Hepatocyte (in vitro differentiated cells): ENCODE measurements at regions not wholly inside any gene's neighbourhood (a gene's known extent, or its start where the extent isn't known, plus 50 kb on each side); places are given as distances from the start of the nearest gene placed in this dataset.

Experiments used
- DNase-seq: peaks from one replicate; pipeline ENCODE4 v3.0.0-alpha.2; 2016; ENCODE audit warnings: low spot score
- H2AFZ ChIP-seq: fragments of 200-600 bp; sonication (generic); 2 replicates; pipeline ENCODE4 v1.6.0; 2016; ENCODE audit warnings: antibody characterized with exemption, mild to moderate bottlenecking
- H3K27ac ChIP-seq: fragments of 200-600 bp; sonication (generic); 2 replicates; pipeline ENCODE4 v1.5.1; 2016; ENCODE audit warnings: mild to moderate bottlenecking
- H3K27me3 ChIP-seq: fragments of 200-600 bp; sonication (generic); 2 replicates; pipeline ENCODE4 v1.6.1; 2016
- H3K36me3 ChIP-seq: fragments of 200-600 bp; sonication (generic); replicated peaks from 2 replicates; pipeline ENCODE4 v1.5.1; 2016; ENCODE audit warnings: low read depth; ENCODE audit not compliant: insufficient read depth
- H3K4me1 ChIP-seq: fragments of 200-600 bp; sonication (generic); 2 replicates; pipeline ENCODE4 v1.5.1; 2016; ENCODE audit warnings: mild to moderate bottlenecking, moderate library complexity; ENCODE audit not compliant: insufficient read depth
- H3K4me2 ChIP-seq: fragments of 200-600 bp; sonication (generic); 2 replicates; pipeline ENCODE4 v1.6.0; 2016
- H3K4me3 ChIP-seq: fragments of 200-600 bp; sonication (generic); 2 replicates; pipeline ENCODE4 v1.5.1; 2016; ENCODE audit warnings: mild to moderate bottlenecking
- H3K79me2 ChIP-seq: fragments of 200-600 bp; sonication (generic); 2 replicates; pipeline ENCODE4 v1.6.0; 2017; ENCODE audit warnings: mild to moderate bottlenecking
- H3K9me2 ChIP-seq: fragments of 200-600 bp; sonication (generic); replicated peaks from 2 replicates; pipeline ENCODE4 v1.6.0; 2017; ENCODE audit warnings: mild to moderate bottlenecking; ENCODE audit not compliant: insufficient read depth
- H3K9me3 ChIP-seq: fragments of 200-600 bp; sonication (generic); 2 replicates; pipeline ENCODE4 v1.5.1; 2016; ENCODE audit warnings: low read depth, mild to moderate bottlenecking
- H4K20me1 ChIP-seq: fragments of 200-600 bp; sonication (generic); 2 replicates; pipeline ENCODE4 v1.6.0; 2016; ENCODE audit warnings: mild to moderate bottlenecking; ENCODE audit not compliant: insufficient read depth, poor library complexity, severe bottlenecking
- CTCF ChIP-seq: fragments of 200-600 bp; sonication (generic); IDR thresholded peaks from 2 replicates; pipeline ENCODE4 v1.5.1; 2016; ENCODE audit warnings: antibody characterized with exemption, mild to moderate bottlenecking; ENCODE audit not compliant: poor library complexity
- EZH2 ChIP-seq: fragments of 200-600 bp; sonication (generic); IDR thresholded peaks from 2 replicates; pipeline ENCODE4 v1.6.1; 2016; ENCODE audit warnings: antibody characterized with exemption, mild to moderate bottlenecking, borderline replicate concordance
- EZH2phosphoT487 ChIP-seq: fragments of 200-600 bp; sonication (generic); IDR thresholded peaks from one replicate; pipeline ENCODE4 v1.6.1; 2018; ENCODE audit warnings: antibody characterized with exemption, mild to moderate bottlenecking, low read depth, moderate library complexity; ENCODE audit not compliant: unreplicated experiment, severe bottlenecking
- WGBS: methylation state at CpG from one replicate; pipeline ENCODE4 v1.1.6; 2016; ENCODE audit warnings: low lambda C conversion rate; ENCODE audit errors: missing lambda C conversion rate; 5-methylcytosine and 5-hydroxymethylcytosine counted together

GRCh38 chr12:82132390-82132789 is 225.8 kb downstream of the CCDC59 start:
- Histone ChIP-seq H3K4me2 (no peak overlapping the region), H2AFZ (no peak overlapping the region), H3K4me3 (no peak overlapping the region), H3K9me3 (no peaks in the 10 kb centered on the region), H4K20me1 (no peaks in the 10 kb centered on the region), H3K36me3 (no peaks in the 10 kb centered on the region), H3K27me3 (no peaks in the 10 kb centered on the region), H3K9me2 (no peaks in the 10 kb centered on the region), H3K4me1 (no peaks in the 10 kb centered on the region), H3K27ac (no peak overlapping the region), H3K79me2 (no peaks in the 10 kb centered on the region)
- TF ChIP-seq EZH2phosphoT487 (no peak), CTCF (no peak), EZH2 (no peak)
- no peak for DNase-seq
- 87% methylated on average over 3 of the region's 3 CpGs for WGBS

GRCh38 chr12:82130762-82131161 is 227.4 kb downstream of the CCDC59 start:
- H3K27me3 ChIP-seq, result no peaks in the 10 kb centered on the region
- no peaks in the 10 kb centered on the region for H3K9me2 ChIP-seq
- TF ChIP-seq EZH2phosphoT487 (no peak), EZH2 (no peak), CTCF (no peak)
- H4K20me1 ChIP-seq, result no peaks in the 10 kb centered on the region
- H3K79me2 ChIP-seq, result no peaks in the 10 kb centered on the region
- H3K36me3 ChIP-seq, result no peaks in the 10 kb centered on the region
- no peaks in the 10 kb centered on the region for H3K9me3 ChIP-seq
- no peak for DNase-seq
- no peak overlapping the region for H3K27ac ChIP-seq
- no peak overlapping the region for H2AFZ ChIP-seq
- H3K4me2 ChIP-seq, result no peak overlapping the region
- H3K4me1 ChIP-seq, result no peaks in the 10 kb centered on the region
- no peak overlapping the region for H3K4me3 ChIP-seq

GRCh38 chr12:82124711-82125380 is 233.3 kb downstream of the CCDC59 start:
- peak; percentile 25 for DNase-seq
- TF ChIP-seq CTCF (no peak), EZH2 (no peak), EZH2phosphoT487 (no peak)

GRCh38 chr12:82121545-82121944 is 236.6 kb downstream of the CCDC59 start:
- DNase-seq, result no peak
- Histone ChIP-seq H2AFZ (no peak overlapping the region), H3K27ac (no peak overlapping the region), H3K36me3 (no peaks in the 10 kb centered on the region), H4K20me1 (no peaks in the 10 kb centered on the region), H3K4me3 (no peak overlapping the region), H3K4me1 (no peaks in the 10 kb centered on the region), H3K9me3 (no peaks in the 10 kb centered on the region), H3K9me2 (no peaks in the 10 kb centered on the region), H3K79me2 (no peaks in the 10 kb centered on the region), H3K4me2 (no peak overlapping the region), H3K27me3 (no peaks in the 10 kb centered on the region)
- TF ChIP-seq EZH2, result no peak
- no peak for TF ChIP-seq EZH2phosphoT487
- TF ChIP-seq CTCF, result no peak

More at GRCh38 chr12:82124711-82125380, 233.3 kb downstream of the CCDC59 start:
- Histone ChIP-seq H3K4me2 (no peak overlapping the region), H3K4me1 (no peaks in the 10 kb centered on the region), H3K27me3 (no peaks in the 10 kb centered on the region), H3K9me3 (no peaks in the 10 kb centered on the region), H3K79me2 (no peaks in the 10 kb centered on the region), H3K4me3 (no peak overlapping the region), H2AFZ (no peak overlapping the region), H3K36me3 (no peaks in the 10 kb centered on the region), H4K20me1 (no peaks in the 10 kb centered on the region), H3K27ac (no peak overlapping the region), H3K9me2 (no peaks in the 10 kb centered on the region)
- 57% methylated on average over 2 of the region's 2 CpGs for whole genome bisulfite sequencing
